ENCODE measurements at regions not wholly inside any gene's neighbourhood (a gene's known extent, or its start where the extent isn't known, plus 50 kb on each side); places are given as distances from the start of the nearest gene placed in this dataset.

- no peak overlapping the region for H3K4me3 ChIP-seq (ENCODE audit: insufficient read depth, low read depth, low read length)
- in situ Hi-C loops (cut with MboI; ENCODE audit: low sequenced_read_pairs) (no loop called here), dilution Hi-C loops (cut with HindIII; ENCODE audit: low sequenced_read_pairs, unreplicated experiment) (no loop called here), intact Hi-C loops (cut with micrococcal nuclease) (loop anchor here (10.0 kb wide), 1 partner anchor 63 kb away; no protein-coding TSS in a partner anchor)
- no peak overlapping the region for H3K56ac ChIP-seq (ENCODE audit: extremely low read depth, insufficient read depth, low read length)
- H3K18ac ChIP-seq (ENCODE audit: low read depth, low read length) = no peak overlapping the region
- TF ChIP-seq RAD21 (IDR thresholded peaks at IDR 0.05; ENCODE audit: low read length) = no peak
- TF ChIP-seq BHLHE40 (IDR thresholded peaks at IDR 0.05; ENCODE audit: low read depth, low read length) = no peak
- 0 out of 2 replicates have a peak, but pooled peaks cover 2% of the 10 kb centered on the region for H3K4me1 ChIP-seq (ENCODE audit: control insufficient read depth, insufficient read depth, low read length)
- no peak overlapping the region for H2BK20ac ChIP-seq (ENCODE audit: low read depth, low read length)
- H2BK5ac ChIP-seq (ENCODE audit: low read depth, low read length, poor library complexity, severe bottlenecking) = no peak overlapping the region
- no peak overlapping the region for H2AK5ac ChIP-seq (ENCODE audit: low read depth, low read length)
- no peak overlapping the region for H2BK120ac ChIP-seq (ENCODE audit: low read depth, low read length)
- no peak overlapping the region for H2BK15ac ChIP-seq (ENCODE audit: low read depth, low read length)
- peaks cover 11% of the 10 kb centered on the region for H3K27me3 ChIP-seq (ENCODE audit: control insufficient read depth, insufficient read depth, low read length)
- BruUV-seq (replicated peaks) = no TSS peak
- no peak overlapping the region for H3K27ac ChIP-seq (ENCODE audit: insufficient read depth, low read length)
- WGBS, 2 experiments (ENCODE audit: extremely low coverage in 2 of 2, insufficient read length in 1 of 2) = no CpG with 5 or more reads among the region's 13 CpGs
- H4K20me1 ChIP-seq (ENCODE audit: insufficient read depth, low read length) = no peaks in the 10 kb centered on the region
- no peak overlapping the region for H4K91ac ChIP-seq (ENCODE audit: insufficient read depth, low read depth, low read length)
- no peaks in the 10 kb centered on the region for H3K79me1 ChIP-seq (ENCODE audit: low read depth in 1 of 2, low read length in 2 of 2)
- no peak for ATAC-seq (ENCODE audit: low read depth)
- H2AFZ ChIP-seq (replicated peaks; ENCODE audit: low read length, poor library complexity) = no peak overlapping the region
- no peak overlapping the region for H4K5ac ChIP-seq (ENCODE audit: low read depth, low read length)
- POLR2A ChIA-PET (ENCODE audit: unreplicated experiment) = no interaction called here
- no peaks in the 10 kb centered on the region for H3K9me1 ChIP-seq (ENCODE audit: insufficient read depth, low read length)
- H3K9ac ChIP-seq (ENCODE audit: low read depth, low read length) = no peak overlapping the region
- no peak overlapping the region for H4K8ac ChIP-seq (ENCODE audit: low read depth in 2 of 2, low read length in 2 of 2)
- H3K4ac ChIP-seq (ENCODE audit: low read depth, low read length) = no peak overlapping the region
- H2AK9ac ChIP-seq (replicated peaks; ENCODE audit: low read depth, low read length, poor library complexity) = no peak overlapping the region
- no peaks in the 10 kb centered on the region for H3K36me3 ChIP-seq (ENCODE audit: control insufficient read depth, insufficient read depth, low read length)
- H3K23ac ChIP-seq (ENCODE audit: low read depth, low read length) = no peak overlapping the region
- no peaks in the 10 kb centered on the region for H3K9me3 ChIP-seq (ENCODE audit: control insufficient read depth, insufficient read depth, low read length)
- DNase-seq = no peak
- CTCF ChIA-PET = no interaction called here
- no peak overlapping the region for H3K4me2 ChIP-seq (ENCODE audit: low read depth, low read length)
- H3K14ac ChIP-seq (replicated peaks; ENCODE audit: low read depth, low read length) = no peak overlapping the region
Measured at GRCh38 chr4:24727390-24728224, 67.8 kb upstream of the SOD3 start.

Data from IMR-90 (cell line).